ENCODE measurements at regions not wholly inside any gene's neighbourhood (a gene's known extent, or its start where the extent isn't known, plus 50 kb on each side); places are given as distances from the start of the nearest gene placed in this dataset.

- TF ChIP-seq CXXC5 (CRISPR knock-in tag; IDR thresholded peaks at IDR 0.05) (peak; percentile 77), ZNF175 (CRISPR knock-in tag; IDR thresholded peaks at IDR 0.05; ENCODE audit: low read depth) (peak; percentile 60; the same call in 1 of the 2 replicates), NFRKB (IDR thresholded peaks at IDR 0.05; ENCODE audit: low read depth) (0 out of 2 replicates have a peak, but pooled peaks have one; percentile 22), HOXB6 (CRISPR knock-in tag; IDR thresholded peaks at IDR 0.05; ENCODE audit: borderline replicate concordance) (no peak), THRAP3 (IDR thresholded peaks at IDR 0.05; ENCODE audit: borderline replicate concordance) (no peak), CBFA2T2 (conservative IDR thresholded peaks at IDR 0.05) (peak; percentile 98), CEBPG (CRISPR knock-in tag; IDR thresholded peaks at IDR 0.05) (no peak), CEBPG (tag; conservative IDR thresholded peaks at IDR 0.05 in 1 of 2, IDR thresholded peaks at IDR 0.05 in 1 of 2) (no peak), ARID3B (CRISPR knock-in tag; IDR thresholded peaks at IDR 0.05; ENCODE audit: borderline replicate concordance) (no peak), LEF1 (IDR thresholded peaks at IDR 0.05) (peak; percentile 89), PPARD (CRISPR knock-in tag; IDR thresholded peaks at IDR 0.05) (no peak), GATA2 (CRISPR knock-in tag; IDR thresholded peaks at IDR 0.05) (peak; percentile 80)
- TF ChIP-seq, protein P1, sequence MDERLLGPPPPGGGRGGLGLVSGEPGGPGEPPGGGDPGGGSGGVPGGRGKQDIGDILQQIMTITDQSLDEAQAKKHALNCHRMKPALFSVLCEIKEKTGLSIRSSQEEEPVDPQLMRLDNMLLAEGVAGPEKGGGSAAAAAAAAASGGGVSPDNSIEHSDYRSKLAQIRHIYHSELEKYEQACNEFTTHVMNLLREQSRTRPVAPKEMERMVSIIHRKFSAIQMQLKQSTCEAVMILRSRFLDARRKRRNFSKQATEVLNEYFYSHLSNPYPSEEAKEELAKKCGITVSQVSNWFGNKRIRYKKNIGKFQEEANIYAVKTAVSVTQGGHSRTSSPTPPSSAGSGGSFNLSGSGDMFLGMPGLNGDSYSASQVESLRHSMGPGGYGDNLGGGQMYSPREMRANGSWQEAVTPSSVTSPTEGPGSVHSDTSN (CRISPR knock-in tag; IDR thresholded peaks at IDR 0.05; ENCODE audit: low read depth): no peak
- TF ChIP-seq, protein P1 (tag; conservative IDR thresholded peaks at IDR 0.05; ENCODE audit: low read depth): no peak
- TF ChIP-seq, protein P2, sequence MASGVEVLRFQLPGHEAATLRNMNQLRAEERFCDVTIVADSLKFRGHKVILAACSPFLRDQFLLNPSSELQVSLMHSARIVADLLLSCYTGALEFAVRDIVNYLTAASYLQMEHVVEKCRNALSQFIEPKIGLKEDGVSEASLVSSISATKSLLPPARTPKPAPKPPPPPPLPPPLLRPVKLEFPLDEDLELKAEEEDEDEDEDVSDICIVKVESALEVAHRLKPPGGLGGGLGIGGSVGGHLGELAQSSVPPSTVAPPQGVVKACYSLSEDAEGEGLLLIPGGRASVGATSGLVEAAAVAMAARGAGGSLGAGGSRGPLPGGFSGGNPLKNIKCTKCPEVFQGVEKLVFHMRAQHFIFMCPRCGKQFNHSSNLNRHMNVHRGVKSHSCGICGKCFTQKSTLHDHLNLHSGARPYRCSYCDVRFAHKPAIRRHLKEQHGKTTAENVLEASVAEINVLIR (CRISPR knock-in tag; IDR thresholded peaks at IDR 0.05): no peak
These were observed 52.2 kb upstream of the COCH start (continued) for GRCh38 chr14:30822080-30822571.
